ENCODE measurements at regions not wholly inside any gene's neighbourhood (a gene's known extent, or its start where the extent isn't known, plus 50 kb on each side); places are given as distances from the start of the nearest gene placed in this dataset.

DNA sequence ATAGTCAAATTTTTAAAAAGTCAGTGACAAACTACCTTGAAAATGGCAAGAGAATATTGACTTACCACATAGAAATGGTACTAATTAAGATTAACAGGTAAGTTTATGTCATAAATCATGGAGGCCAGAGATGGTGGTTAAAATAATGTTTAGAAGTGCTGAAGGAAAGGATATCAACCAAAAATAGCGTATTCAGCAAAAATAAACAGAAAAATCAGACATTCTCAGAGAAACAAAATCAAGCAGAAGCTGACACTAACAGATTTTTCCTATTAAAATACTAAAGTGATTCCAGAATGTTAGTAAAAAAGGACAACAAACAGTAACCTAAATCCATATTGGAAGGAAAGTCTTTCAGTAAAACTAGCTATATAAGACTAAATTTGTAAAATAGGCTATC is 959.9 kb upstream of the CDH10 start:
- Histone ChIP-seq H2BK20ac (ENCODE audit: low read length) (no peak overlapping the region), H4K91ac (replicated peaks; ENCODE audit: insufficient read length, low read length) (no peak overlapping the region), H2BK120ac (replicated peaks; ENCODE audit: low read depth, low read length) (no peak overlapping the region), H3K27me3 (replicated peaks in 1 of 4; ENCODE audit: control insufficient read depth in 3 of 4, extremely low read depth in 1 of 4, insufficient read depth in 3 of 4, low read length in 3 of 4) (no peaks in the 10 kb centered on the region), H3K4ac (replicated peaks; ENCODE audit: insufficient read length, low read depth, low read length) (no peak overlapping the region), H3K14ac (ENCODE audit: insufficient read length) (no peak overlapping the region), H2AFZ (ENCODE audit: low read length) (no peak overlapping the region), H4K20me1 (replicated peaks in 1 of 2; ENCODE audit: control insufficient read depth in 1 of 2, insufficient read depth in 2 of 2, low read length in 2 of 2) (no peaks in the 10 kb centered on the region), H3K18ac (ENCODE audit: extremely low read depth, low read length) (no peak overlapping the region), H3K4me3 (ENCODE audit: extremely low read depth in 1 of 4, insufficient read depth in 2 of 4, low read depth in 3 of 4, low read length in 4 of 4) (no peak overlapping the region), H3K9ac (replicated peaks in 1 of 4; ENCODE audit: extremely low read depth in 1 of 4, low read depth in 3 of 4, low read length in 3 of 4) (no peak overlapping the region), H2BK5ac (ENCODE audit: low read depth, low read length) (no peak overlapping the region), H2AK5ac (ENCODE audit: low read depth, low read length) (no peak overlapping the region), H3K4me1 (replicated peaks in 1 of 4; ENCODE audit: control insufficient read depth in 3 of 4, insufficient read depth in 4 of 4, low read length in 3 of 4) (no peaks in the 10 kb centered on the region), H3K23ac (ENCODE audit: insufficient read length) (no peak overlapping the region), H3K4me2 (ENCODE audit: insufficient read depth in 1 of 2, low read depth in 2 of 2, low read length in 2 of 2) (no peak overlapping the region), H3K79me2 (ENCODE audit: control insufficient read depth in 1 of 2, insufficient read depth in 2 of 2, low read length in 2 of 2) (no peaks in the 10 kb centered on the region), H3K23me2 (ENCODE audit: low read depth, low read length) (no peaks in the 10 kb centered on the region), H3K9me3 (ENCODE audit: insufficient read depth in 2 of 2, low read depth in 1 of 2, low read length in 1 of 2) (no peaks in the 10 kb centered on the region), H3K36me3 (ENCODE audit: control insufficient read depth in 2 of 4, insufficient read depth in 4 of 4, low read length in 3 of 4) (no peaks in the 10 kb centered on the region), H4K5ac (ENCODE audit: insufficient read length, low read depth, low read length) (no peak overlapping the region), H3K27ac (ENCODE audit: low read depth, low read length) (no peak overlapping the region), H2BK12ac (ENCODE audit: low read depth, low read length) (no peak overlapping the region), H2BK15ac (ENCODE audit: low read length) (no peak overlapping the region), H3K79me1 (ENCODE audit: low read depth, low read length) (no peaks in the 10 kb centered on the region), H3K56ac (replicated peaks; ENCODE audit: insufficient read length, low read depth, low read length) (no peak overlapping the region), H4K8ac (ENCODE audit: extremely low read depth, insufficient read depth, low read length) (no peak overlapping the region)
- POLR2A ChIA-PET (ENCODE audit: partially characterized antibody): no interaction called here
- DNase-seq (ENCODE audit: low read depth in 1 of 2, low spot score in 2 of 2) (no peak), FAIRE-seq (no peak)
- CTCF ChIA-PET (ENCODE audit: partially characterized antibody): no interaction called here
- 95% methylated on average over 1 of the region's 1 CpG; no CpG with 5 or more reads in 1 of the 2 experiments for WGBS, 2 experiments (ENCODE audit: extremely low coverage in 1 of 2, insufficient coverage in 1 of 2, insufficient read length in 1 of 2, insufficient replicate concordance in 2 of 2, low coverage in 1 of 2, low lambda C conversion rate in 2 of 2, missing lambda C conversion rate in 1 of 2)
- no peak for TF ChIP-seq CEBPB (IDR thresholded peaks at IDR 0.05; ENCODE audit: low read depth, low read length)
- TF ChIP-seq, protein P1, sequence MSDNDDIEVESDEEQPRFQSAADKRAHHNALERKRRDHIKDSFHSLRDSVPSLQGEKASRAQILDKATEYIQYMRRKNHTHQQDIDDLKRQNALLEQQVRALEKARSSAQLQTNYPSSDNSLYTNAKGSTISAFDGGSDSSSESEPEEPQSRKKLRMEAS (IDR thresholded peaks at IDR 0.05): no peak
- no peak for TF ChIP-seq CBX8 (IDR thresholded peaks at IDR 0.05; ENCODE audit: borderline replicate concordance, low read depth, low read length)
- no peak for TF ChIP-seq SRF (IDR thresholded peaks at IDR 0.05; ENCODE audit: low read depth, low read length)
- no peak for TF ChIP-seq EZH2 (IDR thresholded peaks at IDR 0.05; ENCODE audit: low read depth, low read length, severe bottlenecking)
- no peak for TF ChIP-seq SIRT6 (IDR thresholded peaks at IDR 0.05; ENCODE audit: low read length)
- TF ChIP-seq KDM4A (IDR thresholded peaks at IDR 0.05; ENCODE audit: low read depth, low read length, severe bottlenecking): no peak
- TF ChIP-seq RFX5 (IDR thresholded peaks at IDR 0.05; ENCODE audit: borderline replicate concordance, low read depth, low read length): no peak
- TF ChIP-seq SIX5 (IDR thresholded peaks at IDR 0.05; ENCODE audit: low read depth, low read length): no peak
- TF ChIP-seq POLR2A (IDR thresholded peaks at IDR 0.05; ENCODE audit: control extremely low read depth in 1 of 2, low read depth in 2 of 2, low read length in 2 of 2): no peak
- TF ChIP-seq POU5F1 (IDR thresholded peaks at IDR 0.05; ENCODE audit: low read depth, low read length): no peak
- no peak for TF ChIP-seq FOSL1 (IDR thresholded peaks at IDR 0.05; ENCODE audit: insufficient read depth, low read depth, low read length)
- TF ChIP-seq POLR2AphosphoS5 (IDR thresholded peaks at IDR 0.05; ENCODE audit: low read depth, low read length): no peak
- no peak for TF ChIP-seq YY1 (IDR thresholded peaks at IDR 0.05; ENCODE audit: low read depth, low read length)
- no peak for TF ChIP-seq KDM5A (IDR thresholded peaks at IDR 0.05; ENCODE audit: low read length)
- no peak for TF ChIP-seq SP1 (IDR thresholded peaks at IDR 0.05; ENCODE audit: low read depth, low read length)
- TF ChIP-seq RAD21 (IDR thresholded peaks at IDR 0.05 in 1 of 2, conservative IDR thresholded peaks at IDR 0.05 in 1 of 2; ENCODE audit: low read depth in 2 of 2, low read length in 2 of 2): no peak

All from H1 (cell line).